GM18508 (cell line): ENCODE measurements at regions not wholly inside any gene's neighbourhood (a gene's known extent, or its start where the extent isn't known, plus 50 kb on each side); places are given as distances from the start of the nearest gene placed in this dataset.

Source experiments
- ATAC-seq: cut with Tn5 transposase; IDR thresholded peaks from one replicate; pipeline ENCODE4 v1.9.1; 2021; ENCODE audit warnings: moderate number of reproducible peaks; ENCODE audit not compliant: insufficient read depth, unreplicated experiment

DNA sequence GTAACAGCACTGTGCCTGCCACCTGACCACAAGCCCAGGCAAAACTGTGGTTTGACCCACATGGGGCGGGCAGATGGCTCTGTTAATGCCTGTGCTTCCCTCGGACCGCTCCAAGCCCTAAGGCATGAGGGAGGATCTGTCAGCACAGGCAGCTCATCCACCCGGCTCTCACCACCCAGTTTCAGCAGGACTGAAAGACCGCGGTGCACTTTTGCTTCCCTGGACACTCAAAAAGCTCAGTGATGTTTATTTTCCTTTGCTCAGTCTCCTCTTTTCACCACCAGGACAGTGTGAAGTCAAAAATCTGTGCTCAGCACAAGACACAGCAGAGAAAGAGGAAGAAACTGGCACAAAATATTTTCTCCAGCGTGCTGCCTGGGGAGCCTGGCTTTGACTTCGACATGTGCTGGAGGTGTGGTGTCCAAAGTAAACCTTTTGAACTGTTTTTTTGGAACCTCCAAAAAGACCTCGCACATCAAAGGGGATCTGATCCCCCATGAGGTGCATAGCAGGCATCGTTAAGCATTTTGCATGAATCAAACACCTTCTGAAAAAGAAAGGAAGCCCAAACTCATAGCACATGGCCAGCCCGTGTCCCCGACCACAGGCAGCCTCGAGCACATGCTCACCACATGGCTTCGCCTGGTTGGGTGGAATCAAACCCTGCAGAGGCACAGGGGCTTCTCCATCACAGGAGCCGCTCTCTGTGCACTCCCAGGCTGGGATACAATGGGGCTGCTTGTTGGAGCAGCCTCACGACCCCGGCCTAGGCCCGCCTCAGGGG lies 441.7 kb upstream of the JARID2 start:
- ATAC-seq, result no peak

DNA sequence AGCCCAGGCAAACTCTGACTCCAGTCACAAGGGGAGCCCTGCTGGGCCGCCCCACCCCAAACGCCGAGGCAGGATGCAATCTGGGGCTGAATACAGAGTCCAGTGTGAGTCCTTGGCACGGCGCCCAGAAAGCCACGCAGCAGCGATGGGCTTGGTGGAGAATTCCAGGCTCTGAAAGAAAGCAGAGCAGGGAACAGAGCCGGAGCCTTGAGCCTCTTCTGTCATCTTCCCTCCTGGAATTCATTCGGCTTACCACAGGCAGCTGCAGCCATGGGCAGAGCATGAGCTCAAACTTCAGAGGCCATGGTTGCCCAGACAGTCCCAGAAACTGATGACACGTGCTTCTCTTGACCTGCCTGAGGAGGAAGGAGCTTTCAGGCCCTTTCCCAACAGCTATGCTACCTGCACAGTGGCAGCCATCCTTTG lies 441.1 kb upstream of the JARID2 start:
- ATAC-seq, result no peak

DNA sequence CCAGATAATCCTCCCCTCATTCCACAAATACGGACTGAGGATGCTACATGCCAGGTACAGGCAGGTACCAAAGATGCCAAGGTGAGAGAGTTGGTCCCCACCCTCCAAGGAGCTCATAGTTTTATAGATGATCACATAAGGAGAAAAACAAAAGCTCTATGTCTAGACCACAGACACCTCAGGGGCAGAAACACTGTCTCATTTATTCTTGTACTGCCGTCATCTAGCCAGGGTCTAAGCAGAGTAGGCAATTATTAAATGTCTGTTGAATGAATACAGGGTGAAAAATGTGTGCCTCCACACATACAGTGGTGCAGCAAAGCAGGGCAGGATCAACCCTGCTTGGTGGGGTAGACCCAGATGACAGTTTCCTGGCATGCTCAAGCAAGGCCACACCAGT lies 439.8 kb upstream of the JARID2 start:
- ATAC-seq, result no peak

DNA sequence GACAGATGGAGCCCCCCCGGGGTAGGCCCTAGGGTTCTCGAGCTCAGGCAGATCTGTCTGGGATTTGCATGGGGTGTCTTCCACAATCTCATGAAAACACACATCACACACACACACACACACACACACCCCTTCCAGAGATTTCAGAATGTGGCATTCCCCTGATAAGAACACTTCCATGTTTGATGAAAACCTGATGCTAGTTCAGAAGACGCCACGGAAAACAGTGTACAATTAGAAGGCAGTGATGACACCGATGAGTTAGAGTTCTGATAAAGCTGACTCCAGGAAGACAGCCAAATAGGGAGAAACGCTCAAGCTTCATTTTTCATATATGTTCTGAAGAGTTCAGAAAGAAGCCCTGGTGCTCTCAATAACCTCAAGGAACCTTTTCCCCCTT lies 438.7 kb upstream of the JARID2 start:
- ATAC-seq, result no peak

DNA sequence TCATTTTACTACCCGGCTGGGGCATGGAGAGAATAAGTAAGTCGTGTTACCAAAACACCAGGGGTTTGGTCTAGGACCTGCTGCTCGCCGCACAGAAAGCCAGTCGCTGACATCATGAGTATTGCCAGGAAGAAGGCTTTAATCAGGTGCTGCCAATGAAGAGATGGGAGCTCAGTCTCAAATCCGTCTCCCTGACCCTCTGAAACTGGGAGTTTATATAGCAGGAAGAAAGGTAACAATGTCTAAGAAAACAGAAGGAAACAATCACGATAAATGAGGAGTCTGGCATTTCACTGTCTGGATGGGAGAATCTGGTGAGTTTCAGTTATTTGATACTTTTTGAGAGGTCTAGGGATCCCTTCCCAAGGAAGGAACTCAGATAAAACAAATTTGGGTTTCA lies 437.9 kb upstream of the JARID2 start:
- no peak for ATAC-seq

DNA sequence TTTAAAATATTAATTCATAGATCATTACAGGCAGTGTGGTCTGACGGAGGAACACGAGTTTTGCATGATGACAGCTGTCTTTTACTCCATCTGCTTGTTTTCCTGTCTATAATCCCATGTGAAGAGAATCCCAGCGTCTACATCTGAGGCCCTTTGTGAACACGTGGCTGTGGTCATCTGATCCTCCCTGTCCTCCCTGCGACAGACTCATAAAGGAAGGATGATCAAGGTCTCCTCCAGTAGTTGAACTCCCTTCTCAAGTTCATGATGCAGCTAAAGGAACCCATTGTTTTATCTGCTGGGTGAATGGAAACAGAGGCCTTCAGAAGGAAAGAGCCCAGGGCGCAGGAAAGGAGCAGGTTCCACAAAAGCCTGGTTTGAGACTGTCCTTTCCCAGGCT lies 435.8 kb upstream of the JARID2 start:
- no peak for ATAC-seq

DNA sequence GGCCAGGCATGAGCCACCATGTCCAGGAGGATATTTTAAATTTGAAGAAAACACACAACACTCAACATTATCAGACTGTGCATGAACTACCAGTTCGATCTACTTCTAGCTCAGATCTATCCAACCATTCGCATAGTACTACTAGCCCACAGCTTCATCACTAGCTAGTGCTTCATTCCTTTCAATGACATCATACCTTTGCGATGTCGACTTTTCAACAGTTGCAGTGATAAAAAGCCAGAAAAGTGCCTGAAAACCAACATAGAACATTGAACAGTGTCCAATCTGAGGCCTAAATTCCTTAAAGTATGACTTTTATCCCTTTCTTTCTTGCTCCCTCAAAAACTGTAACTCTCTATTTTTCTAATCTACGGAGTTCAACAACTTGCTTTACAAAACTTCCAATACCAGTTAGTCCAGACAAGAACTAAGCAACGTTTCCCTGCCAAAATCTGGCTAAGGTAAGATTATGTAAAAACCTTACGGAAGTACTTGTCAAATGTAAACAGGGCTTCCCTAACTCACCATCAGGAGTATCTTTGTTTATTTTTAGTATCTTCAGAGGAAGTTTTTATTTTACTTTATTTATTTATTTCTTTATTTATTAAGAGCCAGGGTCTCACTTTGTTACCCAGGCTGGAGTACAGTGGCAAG lies 434.0 kb upstream of the JARID2 start:
- no peak for ATAC-seq

DNA sequence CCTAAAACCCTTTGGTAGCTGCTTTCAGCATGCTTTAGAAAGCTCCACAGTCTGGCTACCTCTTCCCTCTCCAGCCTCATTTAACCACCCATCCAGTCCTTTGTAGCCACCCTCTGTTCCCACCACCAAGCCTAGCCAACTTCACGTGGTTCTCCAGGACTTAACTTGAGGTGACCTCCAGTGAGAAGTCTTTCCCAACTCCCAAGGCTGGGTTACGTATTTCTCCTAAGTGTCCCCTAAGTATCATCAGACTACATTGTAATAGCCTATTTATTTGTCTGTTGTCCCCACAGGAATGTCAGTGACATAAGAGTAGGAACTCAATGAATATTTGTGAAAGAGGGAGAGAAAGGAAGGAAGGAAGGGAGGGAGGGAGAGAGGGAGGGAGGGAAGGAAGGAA lies 431.9 kb upstream of the JARID2 start:
- ATAC-seq, result no peak

DNA sequence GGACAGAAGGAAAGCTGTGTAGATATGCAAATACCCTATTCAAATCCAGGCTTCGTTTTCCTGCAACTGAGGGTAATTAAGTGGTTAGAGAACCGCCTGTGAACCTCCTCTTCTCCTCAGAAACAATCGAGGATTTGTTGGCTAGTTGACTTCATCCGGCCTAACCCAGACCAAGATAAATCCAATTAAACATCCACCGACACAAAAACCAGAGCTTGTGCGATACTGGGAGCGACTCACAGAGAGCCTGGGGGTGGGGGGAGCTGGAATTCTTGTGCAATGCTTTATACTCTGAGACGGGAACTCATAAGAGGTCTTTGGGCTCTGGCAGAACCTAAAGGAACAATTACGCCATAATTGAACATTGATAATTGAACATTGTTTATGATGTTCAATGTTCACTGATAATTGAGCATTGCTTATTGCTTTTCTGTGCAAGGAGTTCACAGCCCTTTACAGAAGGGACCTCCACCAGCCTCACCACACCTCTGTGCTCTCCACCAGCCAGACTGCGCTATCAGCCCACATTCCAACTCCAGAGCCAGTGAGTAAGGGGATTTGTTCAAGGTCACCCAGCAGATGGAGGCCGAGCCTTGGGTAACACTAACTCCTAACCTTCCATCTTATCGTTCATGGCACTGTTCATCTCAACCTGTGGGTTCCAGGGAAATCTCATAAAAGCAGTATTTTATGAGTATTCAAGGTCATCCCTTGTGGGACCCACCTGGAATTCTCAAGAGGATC lies 429.6 kb upstream of the JARID2 start:
- no peak for ATAC-seq

DNA sequence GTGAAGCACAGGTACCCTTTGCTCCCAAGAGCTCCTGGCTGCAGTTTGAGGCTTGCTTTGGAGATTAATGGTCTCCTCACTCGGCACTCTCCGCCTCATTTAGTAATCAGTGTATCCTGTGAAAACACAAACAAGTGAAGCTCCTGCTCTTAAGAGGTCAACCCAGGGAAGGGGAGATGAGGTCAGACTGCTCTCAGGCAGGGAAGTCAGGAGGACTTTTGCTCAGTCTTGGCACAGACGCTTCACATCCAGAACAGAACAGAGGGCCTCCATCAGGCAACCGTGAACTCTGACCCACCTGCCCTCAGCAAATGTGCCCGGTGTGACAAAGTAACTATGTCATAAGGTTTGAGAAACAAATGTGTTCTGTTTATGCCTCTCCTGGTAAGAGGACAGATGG lies 428.8 kb upstream of the JARID2 start:
- ATAC-seq, result no peak

DNA sequence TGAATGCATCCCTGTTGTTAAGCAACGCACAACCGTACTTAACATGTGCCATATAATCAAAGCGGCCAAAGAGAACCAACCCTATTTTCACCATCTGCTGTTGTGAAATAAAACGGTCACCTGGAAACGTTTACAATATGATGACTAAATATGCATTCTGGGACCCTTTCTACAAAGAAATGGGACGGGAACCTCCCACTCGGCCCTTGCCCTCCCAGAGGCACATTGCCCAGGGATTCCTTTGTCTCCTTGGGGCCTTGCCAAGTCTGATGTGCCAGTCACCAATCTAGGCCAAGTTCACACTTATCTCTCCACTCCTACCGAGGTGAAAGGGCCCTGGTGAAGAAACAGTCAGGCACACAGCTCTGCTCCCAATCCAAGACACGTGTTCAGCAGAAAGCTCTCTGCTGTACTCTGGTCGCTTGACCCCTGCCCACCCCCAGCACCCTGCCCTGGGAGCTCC lies 427.4 kb upstream of the JARID2 start:
- ATAC-seq, result no peak

DNA sequence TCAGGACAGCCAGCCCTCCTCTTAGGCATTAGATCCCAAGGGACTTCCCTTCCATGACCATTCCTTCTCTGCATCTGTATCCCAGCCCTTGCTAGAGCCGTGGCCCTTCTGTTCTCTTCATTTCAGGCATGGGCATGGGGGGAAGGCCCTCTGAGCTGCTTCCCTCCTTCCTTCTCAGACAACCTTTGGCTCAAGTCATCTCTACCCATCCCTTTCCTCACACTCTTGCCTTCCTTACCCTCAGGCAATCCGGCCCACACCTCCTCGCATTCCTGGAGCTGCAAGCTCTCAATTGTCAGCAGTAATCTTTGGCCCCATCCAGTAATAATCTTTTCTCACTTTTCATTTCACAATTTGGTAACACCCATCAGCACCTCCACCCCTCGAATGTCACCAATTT lies 426.9 kb upstream of the JARID2 start:
- ATAC-seq, result no peak

DNA sequence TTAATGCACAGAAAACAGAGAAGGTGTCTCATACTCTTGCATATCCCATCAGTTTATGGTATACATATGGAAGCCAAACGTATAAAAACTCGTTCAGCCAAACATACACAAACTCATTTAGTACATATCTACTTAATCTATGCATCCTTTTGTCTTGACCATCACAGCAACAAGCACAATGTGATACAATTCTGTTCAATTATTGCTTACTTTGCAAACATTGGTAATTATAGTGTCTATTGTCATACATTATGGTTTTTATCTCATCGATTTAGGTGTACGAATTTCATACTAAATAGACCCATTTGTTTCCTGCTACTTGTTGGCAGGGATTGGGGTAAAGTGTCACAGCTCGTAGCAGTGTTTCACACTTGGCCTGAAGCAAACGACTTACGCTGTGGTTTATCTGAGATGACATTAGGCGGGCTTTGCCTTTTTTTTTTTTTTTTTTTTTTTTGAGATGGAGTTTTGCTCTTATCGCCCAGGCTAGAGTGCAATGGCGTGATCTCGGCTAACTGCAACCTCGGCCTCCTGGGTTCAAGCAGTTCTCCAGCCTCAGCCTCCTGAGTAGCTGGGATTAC lies 425.9 kb upstream of the JARID2 start:
- no peak for ATAC-seq

DNA sequence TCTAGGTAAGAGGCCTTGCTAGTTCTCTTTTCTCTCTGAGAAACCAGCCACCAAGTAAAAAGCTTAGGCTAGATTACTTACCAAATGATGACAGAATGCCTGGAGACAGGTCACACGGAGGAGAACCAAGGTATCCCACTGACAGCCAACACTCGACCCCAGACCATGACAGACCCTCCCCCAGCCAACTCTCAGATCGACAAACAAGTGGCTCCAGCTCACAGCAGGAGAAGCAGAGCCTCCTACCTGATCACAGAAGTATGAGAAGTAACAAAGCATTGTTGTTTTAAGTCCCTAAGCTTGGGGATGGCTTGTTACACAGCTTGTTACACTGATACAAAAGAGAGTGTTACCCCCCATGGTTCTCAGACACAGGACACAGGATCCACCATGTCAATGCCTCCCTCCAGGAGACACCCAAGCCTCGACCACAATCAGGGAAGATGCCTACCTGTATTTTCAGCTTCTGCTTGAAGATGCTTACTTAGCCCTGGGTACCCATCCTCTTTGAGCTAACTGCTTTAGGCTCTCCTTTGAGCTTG lies 423.8 kb upstream of the JARID2 start:
- no peak for ATAC-seq

DNA sequence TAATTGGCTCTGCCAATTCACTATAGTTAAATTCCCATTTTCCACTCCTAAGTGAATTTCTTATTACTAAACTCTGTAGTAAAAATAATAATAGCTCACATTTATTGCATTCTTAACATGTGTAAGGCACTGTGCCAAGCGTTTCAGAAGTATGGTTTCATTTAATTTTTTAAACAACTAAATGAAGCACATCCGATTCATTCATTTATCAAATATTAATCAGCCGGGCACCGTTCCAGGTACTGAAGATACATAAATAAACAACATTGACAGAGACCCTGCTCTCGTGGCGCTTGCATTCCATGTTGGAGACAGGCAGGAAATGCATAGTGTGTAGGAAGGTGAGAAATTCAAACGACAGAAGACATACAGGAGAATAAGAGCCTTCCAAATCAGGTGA lies 423.2 kb upstream of the JARID2 start:
- no peak for ATAC-seq

DNA sequence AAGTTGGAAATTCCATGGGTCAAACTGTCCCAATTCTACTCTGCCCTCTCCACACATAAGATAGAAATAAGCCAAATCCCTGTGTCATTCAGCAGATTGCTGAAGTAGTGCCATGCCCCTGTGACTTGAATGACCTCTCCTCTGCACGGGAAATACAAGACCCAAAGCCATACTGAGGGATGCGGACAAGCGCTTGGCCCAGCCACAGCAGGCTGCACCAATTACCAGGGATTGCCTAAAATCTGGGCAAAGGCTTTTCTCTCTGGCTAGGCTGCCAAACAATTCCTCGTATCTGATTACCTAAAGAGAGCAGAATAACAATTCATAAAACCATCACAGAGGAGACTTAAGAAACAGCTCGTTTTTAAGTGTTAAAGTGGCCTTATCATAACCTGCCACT lies 421.8 kb upstream of the JARID2 start:
- ATAC-seq, result no peak

DNA sequence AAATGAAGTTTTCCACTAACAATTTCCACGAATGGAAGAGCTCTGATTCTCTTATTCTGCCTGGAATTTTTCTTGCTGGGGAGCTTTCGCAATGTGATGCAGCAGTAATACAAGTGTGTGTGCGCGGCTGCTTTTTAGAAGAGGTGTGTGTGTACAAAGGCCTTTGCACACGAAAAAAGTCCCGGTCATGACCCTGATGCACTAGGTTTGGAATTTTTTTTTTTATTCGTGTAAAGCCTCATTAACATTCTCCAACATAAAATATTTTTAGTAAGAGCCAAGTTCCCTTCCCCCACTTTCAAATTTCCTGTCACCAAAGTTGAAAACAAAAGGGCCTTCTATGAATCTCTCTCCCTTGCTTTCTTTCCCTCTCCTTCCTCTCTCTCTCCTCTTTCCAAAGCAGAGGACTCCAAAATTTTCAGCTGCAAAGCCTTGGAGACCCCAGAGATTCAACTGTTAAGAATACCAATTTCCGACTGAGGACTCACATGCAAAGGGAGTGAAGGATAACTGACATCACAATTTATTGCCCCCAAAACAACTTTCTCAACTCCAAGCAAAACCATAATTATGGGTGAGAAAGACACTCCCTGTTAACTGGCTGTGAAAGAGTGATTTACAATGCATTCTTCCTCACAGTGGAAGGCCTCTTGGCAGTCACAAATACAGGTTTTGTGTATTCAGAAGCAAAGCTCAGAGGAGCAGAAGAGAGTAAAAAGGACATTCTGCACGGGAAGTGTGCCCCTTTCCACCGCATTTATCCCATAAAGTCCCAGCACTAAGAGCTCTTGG lies 421.2 kb upstream of the JARID2 start:
- ATAC-seq, result no peak

DNA sequence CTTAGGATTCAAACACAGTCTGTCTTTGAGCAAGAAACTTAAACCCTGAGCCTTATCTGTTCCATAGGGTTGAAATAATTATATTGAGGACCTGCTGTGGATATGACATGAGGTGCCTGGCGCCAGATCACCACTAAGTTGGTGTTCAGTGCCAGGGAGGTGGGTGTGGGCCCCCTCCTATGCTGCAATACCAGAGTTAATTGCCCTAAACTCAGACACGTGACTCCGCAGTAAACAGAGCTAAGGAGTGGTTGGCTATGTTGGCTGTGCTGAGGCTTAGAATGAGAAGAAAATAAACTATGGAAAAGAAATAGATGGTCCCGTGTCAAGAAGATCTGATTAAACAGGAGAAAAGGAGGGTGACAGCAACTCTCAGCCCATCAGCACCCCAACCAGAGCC lies 419.4 kb upstream of the JARID2 start:
- ATAC-seq, result no peak

DNA sequence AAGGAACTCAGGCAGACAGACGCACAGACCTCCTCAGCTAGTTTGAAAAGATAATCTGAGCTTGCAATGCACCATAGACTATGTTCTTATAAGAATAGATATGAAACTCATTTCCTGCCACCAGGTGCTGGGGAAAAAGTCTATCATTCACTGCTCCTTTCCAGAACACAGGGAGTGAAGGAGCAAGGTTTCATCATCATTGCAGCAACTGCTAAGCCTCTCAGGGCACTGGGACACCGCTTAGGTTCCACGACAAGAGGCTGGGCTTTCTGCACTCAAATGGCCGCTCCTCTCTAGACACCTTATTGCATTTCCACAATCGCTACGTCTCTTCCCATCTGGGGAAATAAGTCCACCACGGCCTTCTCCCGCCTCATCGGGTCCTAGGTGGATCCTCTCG lies 418.5 kb upstream of the JARID2 start:
- no peak for ATAC-seq

DNA sequence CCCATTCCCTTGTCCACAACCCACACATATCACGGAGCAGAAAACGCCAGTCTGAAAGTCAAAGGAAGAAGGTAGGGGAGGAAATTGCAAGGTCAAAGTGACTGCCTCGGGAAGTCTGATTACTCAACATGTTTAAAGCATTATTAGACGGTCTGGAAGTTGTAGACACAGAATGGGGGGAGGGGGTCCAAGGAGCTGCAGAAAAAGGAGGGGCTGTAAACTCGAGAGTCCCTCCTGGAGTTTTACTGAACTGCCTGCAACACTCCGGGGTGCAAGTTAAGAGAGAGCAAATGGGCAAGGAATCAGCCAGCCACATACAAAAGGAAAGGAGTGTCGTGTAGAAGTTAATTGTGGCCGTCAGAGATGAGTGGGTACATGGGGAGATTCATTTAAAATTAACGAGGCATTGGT lies 417.7 kb upstream of the JARID2 start:
- ATAC-seq, result no peak
